Mucosa of stomach (tissue), 1 donor: ENCODE measurements at regions not wholly inside any gene's neighbourhood (a gene's known extent, or its start where the extent isn't known, plus 50 kb on each side); places are given as distances from the start of the nearest gene placed in this dataset.
"Not testable (repeated sequence)": the region's sequence is repeated elsewhere in the genome, so short reads cannot be mapped to it uniquely, and the experiment has no call there.

Source experiments
- H3K27me3 ChIP-seq: one replicate; pipeline ENCODE4 v1.7.0; 2013; ENCODE audit warnings: mild to moderate bottlenecking, low read length; ENCODE audit not compliant: control insufficient read depth, insufficient read depth
- H3K36me3 ChIP-seq: one replicate; pipeline ENCODE4 v1.7.0; 2013; ENCODE audit warnings: low read length; ENCODE audit not compliant: control insufficient read depth, insufficient read depth
- H3K4me1 ChIP-seq: one replicate; pipeline ENCODE4 v1.7.0; 2013; ENCODE audit warnings: mild to moderate bottlenecking, low read length; ENCODE audit not compliant: control insufficient read depth, insufficient read depth
- H3K4me3 ChIP-seq: one replicate; pipeline ENCODE4 v1.7.0; 2013; ENCODE audit warnings: low read length
- H3K9ac ChIP-seq: one replicate; pipeline ENCODE4 v1.7.0; 2013; ENCODE audit warnings: mild to moderate bottlenecking, low read length, moderate library complexity
- H3K9me3 ChIP-seq: one replicate; pipeline ENCODE4 v1.7.0; 2013; ENCODE audit warnings: mild to moderate bottlenecking, low read length, moderate library complexity; ENCODE audit not compliant: control insufficient read depth
- donor health status: Pancreatic carcinoma.

DNA sequence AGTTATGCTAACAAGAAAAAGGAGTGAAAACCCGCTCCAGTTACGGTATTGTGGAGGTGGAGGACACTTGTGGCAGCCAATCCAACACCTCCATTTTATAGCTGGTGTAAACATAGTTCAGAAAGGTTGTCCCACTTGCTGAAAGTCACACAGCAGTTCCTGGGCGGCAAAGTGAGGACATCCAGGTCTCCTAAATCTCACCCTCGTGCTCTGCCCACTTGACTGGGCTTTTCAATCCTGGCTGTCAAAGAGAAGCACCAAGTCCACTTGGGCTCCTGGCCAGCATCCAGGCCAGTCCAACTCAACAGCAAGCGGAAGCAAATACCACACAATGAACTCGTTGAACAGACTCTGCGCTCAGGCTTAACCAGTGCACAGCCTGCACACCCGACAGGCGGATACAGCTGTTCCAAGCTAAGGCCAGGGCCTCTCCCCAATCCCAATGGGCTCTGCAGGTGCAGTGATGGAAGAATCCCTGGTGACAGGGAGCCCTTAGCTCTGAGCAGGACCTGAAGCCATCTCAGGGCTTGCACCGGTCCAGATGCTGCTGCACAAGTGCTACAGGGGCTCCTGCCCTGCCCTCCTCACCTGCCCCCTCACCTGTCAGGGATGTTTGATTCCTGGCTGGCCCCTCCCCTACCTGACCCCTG is 89.8 kb upstream of the METTL9 start:
- H3K36me3 ChIP-seq, H3K27me3 ChIP-seq, H3K9me3 ChIP-seq, H3K4me3 ChIP-seq, H3K9ac ChIP-seq: not testable (repeated sequence)
- peaks cover 57% of the 10 kb centered on the region for H3K4me1 ChIP-seq

DNA sequence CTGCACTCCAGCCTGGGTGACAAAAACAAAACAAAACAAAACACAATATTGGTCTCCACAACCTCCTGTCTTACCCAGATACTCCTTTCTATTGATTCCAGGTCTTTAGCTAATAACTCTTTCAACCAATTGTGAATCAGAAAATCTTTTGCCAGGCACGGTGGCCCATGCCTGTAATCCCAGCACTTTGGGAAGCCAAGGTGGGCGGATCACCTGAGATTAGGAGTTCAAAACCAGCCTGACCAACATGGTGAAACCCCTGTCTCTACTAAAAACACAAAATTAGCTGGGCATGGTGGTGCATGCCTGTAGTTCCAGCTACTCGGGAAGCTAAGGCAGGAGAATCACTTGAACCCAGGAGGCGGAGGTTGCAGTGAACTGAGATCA is 88.5 kb upstream of the METTL9 start:
- H3K4me1 ChIP-seq, result peaks cover 57% of the 10 kb centered on the region
- H3K27me3 ChIP-seq, H3K36me3 ChIP-seq, H3K9me3 ChIP-seq, H3K4me3 ChIP-seq, H3K9ac ChIP-seq: not testable (repeated sequence)

DNA sequence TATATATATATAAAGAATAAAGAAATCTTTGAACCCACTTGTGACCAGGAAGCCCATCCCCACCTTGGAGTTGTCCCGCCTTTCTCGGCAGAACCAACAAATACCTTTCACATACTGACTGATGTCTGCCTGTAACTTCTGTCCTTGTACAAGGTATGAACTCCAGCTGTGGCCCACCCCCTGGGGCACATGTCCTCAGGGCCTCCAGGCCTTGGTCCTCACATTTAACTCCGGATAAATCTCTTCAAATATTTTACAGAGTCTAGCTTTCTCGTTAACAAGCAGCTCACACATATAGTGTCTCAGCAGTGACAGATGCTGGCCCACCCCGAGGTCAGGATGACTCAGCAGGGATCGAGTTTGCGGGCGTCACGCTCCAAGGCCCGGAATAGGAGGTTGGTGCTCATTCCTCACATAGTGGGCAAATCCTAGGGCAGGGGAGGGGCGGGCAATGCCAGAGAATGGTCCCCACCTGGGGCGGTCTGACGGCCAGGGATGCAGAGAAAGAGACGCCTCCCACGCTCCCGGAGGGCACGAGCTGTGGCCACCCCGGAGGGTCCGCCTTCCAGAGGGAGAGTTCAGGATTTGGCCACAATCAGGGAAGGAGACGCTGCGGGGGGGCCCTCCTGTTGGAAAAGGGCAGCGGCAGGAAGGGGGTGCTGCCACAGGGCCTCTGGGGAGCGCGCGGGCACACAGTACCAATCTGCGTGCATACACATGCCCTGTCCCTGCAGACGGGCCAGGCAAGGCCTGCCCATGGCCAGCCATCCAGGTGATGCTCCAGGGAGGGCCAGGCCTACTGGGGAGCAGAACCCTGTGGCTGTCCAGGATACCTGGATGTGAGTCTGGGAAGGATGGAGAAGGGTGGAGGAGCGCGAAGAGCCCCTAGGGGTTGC is 87.8 kb upstream of the METTL9 start:
- H3K36me3 ChIP-seq, H3K27me3 ChIP-seq, H3K4me3 ChIP-seq, H3K9ac ChIP-seq, H3K9me3 ChIP-seq: not testable (repeated sequence)
- peaks cover 55% of the 10 kb centered on the region for H3K4me1 ChIP-seq

DNA sequence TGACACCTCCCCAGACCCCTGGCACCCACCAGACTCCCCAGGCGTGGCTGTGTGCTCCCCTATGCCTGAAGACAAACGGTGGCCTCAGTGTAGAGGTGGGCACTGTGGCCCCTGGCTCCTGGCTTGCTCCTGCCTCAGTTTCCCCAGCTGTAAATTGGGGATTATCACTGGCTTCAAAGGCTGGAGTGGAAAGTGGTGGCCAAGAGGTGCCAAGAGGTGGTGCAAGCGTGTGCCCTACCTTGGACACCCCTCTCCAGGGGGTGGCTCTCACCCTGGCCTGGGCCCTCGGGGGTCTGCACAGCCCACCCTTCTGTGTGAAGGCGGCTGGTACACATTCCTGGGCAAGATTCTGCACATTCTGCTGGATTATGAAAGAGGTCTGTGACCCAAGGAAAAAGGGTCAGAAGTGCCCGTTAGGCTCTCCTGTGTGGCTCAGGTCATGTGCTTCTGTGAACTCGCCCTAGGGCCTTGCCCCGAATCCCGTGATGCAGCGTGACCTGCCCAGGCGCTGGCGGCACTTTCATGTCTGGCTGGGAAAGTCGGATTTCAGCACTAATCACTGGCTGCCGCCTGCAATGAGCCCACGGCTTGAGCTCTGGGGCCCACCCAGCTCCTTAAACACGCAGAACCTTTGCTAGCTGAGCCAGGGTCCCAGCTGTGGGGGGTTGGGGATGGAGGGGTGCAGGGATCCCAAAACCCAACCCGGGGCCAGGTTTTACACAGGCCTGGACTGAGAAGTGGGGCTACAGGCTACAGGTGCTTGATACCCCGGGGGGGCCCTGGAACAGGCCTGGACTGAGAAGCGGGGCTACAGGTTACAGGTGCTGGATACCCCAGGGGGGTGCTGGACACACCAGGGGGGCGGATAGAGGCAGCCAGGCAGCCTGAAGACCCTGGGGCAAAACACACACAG is 86.8 kb upstream of the METTL9 start:
- H3K4me1 ChIP-seq, result peaks cover 47% of the 10 kb centered on the region
- H3K9me3 ChIP-seq, H3K36me3 ChIP-seq, H3K27me3 ChIP-seq, H3K4me3 ChIP-seq, H3K9ac ChIP-seq: not testable (repeated sequence)

DNA sequence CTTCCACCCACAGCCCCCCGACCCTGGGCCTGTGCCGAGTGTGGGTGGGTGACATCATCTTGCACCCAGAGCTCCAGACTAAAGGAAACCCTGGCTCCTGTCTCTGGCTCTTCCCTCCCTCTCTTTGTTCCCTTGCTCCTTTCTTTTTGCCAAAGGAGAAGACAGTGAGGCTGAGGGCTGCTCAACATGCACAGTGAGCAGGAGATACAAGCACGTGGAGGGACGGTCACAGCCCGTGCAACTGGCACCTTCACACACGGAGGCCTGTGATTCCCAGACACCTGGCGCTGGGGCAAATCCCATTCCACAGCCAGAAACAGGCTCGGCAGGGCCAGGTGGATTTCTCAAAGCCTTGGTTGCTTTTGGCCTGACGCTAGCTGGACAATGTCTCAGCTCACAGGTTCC is 86.0 kb upstream of the METTL9 start:
- H3K4me3 ChIP-seq, result not testable (repeated sequence)

DNA sequence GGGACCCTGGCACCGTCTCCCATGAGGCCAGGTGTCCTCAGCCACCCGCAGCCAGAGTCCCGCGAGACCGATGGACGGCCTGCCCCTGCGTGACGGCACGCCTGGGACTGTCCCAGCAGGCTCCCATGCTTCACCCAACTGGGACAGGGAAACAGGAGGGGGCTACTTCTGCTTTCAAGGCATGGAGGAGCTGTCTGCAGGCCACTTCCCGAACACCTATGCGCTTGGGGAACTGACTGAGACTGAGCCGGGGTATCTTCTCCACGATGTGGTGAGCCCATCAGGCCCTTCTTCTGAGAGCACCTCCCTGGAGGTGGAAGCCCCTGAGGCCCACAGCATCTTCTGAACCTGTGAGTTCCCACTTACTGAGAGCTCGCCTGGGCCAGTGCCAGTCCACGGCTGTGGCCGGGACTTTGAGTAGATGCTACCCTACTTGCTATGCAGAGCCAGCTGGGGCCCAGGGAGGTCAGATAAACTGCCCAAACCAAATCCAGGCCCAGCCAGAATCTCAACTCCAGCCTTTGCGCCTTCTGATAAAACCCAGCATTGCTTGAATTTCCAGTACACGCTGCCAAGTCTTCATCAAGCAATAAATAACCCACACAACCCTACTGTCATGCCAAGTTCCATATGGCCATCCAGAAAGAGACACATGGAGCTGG is 85.4 kb upstream of the METTL9 start:
- not testable (repeated sequence) for H3K4me3 ChIP-seq, H3K9me3 ChIP-seq, H3K9ac ChIP-seq

More for the DNA sequence above, 86.0 kb upstream of the METTL9 start:
- H3K9ac ChIP-seq, H3K36me3 ChIP-seq, H3K27me3 ChIP-seq, H3K9me3 ChIP-seq: not testable (repeated sequence)
- H3K4me1 ChIP-seq, result peaks cover 47% of the 10 kb centered on the region

DNA sequence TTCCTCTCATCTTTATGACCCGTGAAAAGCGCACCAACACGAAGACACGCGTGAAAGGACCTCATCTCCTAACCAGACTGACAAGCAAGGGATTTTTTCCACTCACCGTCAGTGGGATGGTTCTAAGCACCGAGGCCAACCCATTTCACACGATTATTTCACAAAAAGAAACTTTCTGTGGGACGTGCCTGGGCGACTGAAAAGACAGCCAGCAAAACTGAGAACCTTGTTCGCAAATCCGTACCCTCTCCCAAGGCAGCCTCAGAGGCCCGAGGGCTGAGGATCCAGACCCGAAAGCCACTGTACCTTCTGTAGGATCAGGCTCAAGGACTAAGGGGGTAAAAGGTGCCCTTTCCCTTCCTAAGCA is 84.9 kb upstream of the METTL9 start:
- peaks cover 45% of the 10 kb centered on the region for H3K4me1 ChIP-seq
- not testable (repeated sequence) for H3K4me3 ChIP-seq, H3K36me3 ChIP-seq, H3K27me3 ChIP-seq, H3K9me3 ChIP-seq, H3K9ac ChIP-seq

More for the DNA sequence above, 85.4 kb upstream of the METTL9 start:
- H3K27me3 ChIP-seq, H3K36me3 ChIP-seq: not testable (repeated sequence)
- peaks cover 48% of the 10 kb centered on the region for H3K4me1 ChIP-seq

DNA sequence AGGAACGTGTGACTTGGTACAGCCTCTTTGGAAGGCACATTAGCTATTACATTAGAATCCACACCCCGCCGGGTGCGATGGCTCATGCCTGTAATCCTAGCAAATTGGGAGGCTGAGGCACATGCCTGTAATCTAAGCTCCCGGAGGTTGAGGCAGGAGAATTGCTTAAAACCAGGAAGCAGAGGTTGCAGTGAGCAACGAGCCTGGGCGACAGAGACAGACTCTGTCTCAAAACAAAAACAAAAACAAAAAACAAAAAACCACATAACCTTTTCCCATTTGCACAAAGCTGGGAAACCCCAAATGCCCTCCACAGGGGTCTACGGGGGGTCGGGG is 82.7 kb upstream of the METTL9 start:
- H3K36me3 ChIP-seq, H3K4me3 ChIP-seq, H3K9me3 ChIP-seq, H3K27me3 ChIP-seq, H3K9ac ChIP-seq: not testable (repeated sequence)
- peaks cover 30% of the 10 kb centered on the region for H3K4me1 ChIP-seq

DNA sequence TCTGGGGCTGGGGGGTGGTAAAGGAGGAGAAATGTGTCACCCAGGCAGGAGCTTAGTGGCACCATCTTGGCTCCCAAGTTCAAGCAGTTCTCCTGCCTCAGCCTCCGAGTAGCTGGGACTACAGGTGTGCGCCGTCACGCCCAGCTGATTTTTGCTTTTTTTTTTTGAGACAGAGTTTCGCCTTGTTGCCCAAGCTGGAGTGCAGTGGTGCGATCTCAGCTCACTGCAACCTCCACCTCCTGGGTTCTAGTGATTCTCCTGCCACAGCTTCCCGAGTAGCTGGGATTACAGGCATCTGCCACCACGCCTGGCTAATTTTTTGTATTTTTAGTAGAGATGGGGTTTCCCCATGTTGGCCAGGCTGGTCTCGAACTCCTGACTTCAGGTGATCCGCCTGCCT is 82.1 kb upstream of the METTL9 start:
- peaks cover 26% of the 10 kb centered on the region for H3K4me1 ChIP-seq
- not testable (repeated sequence) for H3K9ac ChIP-seq, H3K27me3 ChIP-seq, H3K4me3 ChIP-seq, H3K36me3 ChIP-seq, H3K9me3 ChIP-seq

DNA sequence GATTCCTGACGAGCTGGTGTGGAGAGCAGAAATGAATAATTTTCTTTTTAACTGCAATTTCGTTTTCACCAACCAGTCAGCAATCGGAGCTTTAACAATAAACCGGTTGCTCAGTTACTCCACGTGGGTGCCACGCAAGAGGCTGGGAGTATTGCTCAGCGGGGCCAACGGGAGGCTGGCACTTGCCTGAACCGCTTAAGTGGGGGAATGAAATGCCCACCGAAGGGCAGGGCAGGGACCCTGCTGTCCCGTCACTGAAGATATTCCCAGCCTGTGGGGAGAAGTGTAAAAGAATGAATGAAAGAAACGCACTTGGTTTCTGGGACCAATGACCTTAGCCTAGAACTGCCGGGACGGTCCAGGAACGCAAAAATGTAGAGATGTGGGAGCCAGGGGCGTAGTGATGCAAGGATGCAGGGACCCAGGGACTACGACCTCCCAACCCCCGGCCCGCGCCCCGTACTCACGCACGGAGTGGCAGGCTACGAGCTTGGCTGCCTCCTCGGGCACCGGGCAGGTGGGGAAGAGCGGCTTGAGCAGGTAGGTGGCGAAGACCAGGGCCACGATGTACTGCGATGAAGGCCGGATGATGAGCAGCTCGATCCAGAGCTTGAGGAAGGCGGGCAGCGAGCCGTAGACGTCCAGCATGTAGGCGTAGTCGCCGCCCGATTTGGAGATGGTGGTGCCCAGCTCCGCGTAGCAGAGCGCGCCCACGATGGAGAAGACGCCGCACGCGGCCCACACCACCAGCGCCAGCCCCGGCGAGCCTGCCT is 79.8 kb upstream of the METTL9 start:
- H3K9ac ChIP-seq, result peak overlapping the region; percentile 50
- not testable (repeated sequence) for H3K9me3 ChIP-seq, H3K27me3 ChIP-seq, H3K36me3 ChIP-seq, H3K4me1 ChIP-seq
- peak overlapping the region; percentile 46 for H3K4me3 ChIP-seq
